T follicular helper cell (primary cell): ENCODE measurements at regions not wholly inside any gene's neighbourhood (a gene's known extent, or its start where the extent isn't known, plus 50 kb on each side); places are given as distances from the start of the nearest gene placed in this dataset.
"Not testable (repeated sequence)": the region's sequence is repeated elsewhere in the genome, so short reads cannot be mapped to it uniquely, and the experiment has no call there.

Experiments
- DNase-seq: peaks from one replicate; pipeline ENCODE4 v3.0.0-alpha.2; 2020; ENCODE audit warnings: low read depth

DNA sequence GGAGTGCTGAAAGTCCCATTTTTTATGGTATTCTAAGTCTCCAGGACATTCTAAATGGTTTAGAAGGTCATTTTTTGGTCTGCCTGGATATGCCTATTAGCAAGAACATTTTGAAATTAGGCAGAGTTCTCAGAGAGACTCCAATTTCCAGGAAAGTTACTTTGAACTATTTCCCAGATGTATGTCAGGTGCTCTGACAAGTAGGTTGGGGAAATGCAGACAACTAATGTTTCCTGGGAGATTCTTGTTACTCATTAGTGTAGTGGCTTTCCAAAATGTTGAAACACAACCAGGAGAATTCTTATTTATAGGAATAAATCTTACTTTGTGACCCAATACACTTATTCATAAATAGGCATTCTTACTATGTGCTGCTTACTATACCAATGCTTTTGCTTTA is 268.4 kb downstream of the ZNF37A start:
- DNase-seq: not testable (repeated sequence)

DNA sequence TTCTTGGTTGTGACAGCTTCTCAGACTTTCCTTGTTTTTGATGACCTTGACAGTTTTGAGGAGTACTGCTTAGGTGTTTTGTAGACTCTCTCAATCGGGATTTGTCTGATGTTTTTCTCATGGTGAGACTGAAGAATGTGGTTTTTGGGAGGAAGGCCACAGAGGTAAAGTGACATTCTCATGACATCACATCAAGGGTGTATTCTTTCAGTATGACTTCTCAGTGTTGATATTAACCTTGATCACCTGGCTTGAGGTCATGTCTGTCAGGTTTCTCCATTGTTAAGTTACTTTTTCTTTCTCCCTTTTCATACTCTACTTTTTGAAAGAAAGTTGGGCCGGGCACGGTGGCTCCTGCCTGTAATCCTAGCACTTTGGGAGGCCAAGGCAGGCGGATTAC is 269.9 kb downstream of the ZNF37A start:
- not testable (repeated sequence) for DNase-seq

DNA sequence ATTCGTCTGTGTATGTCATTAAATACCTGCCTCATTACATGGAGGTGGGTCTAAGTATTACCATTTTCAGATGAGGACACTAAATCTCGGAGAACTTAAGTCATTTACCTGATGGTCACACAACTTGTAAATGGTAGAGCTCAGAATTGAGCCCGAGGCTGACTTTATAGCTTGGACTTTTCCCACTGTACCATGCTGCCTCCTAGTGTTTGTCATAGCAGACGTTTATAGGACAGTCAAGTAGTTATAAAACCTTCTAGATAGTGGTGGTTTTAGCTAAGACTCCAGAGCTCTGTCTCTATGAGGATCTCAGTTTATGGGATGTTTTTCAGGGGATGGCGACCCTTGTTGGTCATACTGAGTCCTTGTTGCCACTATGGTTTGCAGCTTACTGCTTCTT is 271.8 kb downstream of the ZNF37A start:
- not testable (repeated sequence) for DNase-seq

DNA sequence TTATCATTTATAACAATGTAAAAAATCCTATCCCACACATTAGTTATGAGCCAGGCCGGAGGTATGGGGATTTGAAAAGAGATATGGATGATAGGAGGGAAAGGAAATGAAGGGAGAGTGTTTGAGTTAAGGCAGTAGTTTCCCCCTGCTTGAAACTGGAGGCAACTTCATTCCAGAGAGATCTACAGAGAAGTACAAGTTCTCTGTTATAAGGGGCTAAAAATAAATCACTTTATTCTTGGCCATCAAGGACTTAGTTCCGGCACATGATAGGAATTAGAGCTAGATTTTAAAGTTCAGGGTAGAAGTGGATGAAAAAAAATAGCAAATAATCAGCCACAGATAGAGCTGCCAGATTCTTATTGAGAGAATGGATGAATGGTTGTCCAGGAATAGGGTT is 289.7 kb downstream of the ZNF37A start:
- not testable (repeated sequence) for DNase-seq

DNA sequence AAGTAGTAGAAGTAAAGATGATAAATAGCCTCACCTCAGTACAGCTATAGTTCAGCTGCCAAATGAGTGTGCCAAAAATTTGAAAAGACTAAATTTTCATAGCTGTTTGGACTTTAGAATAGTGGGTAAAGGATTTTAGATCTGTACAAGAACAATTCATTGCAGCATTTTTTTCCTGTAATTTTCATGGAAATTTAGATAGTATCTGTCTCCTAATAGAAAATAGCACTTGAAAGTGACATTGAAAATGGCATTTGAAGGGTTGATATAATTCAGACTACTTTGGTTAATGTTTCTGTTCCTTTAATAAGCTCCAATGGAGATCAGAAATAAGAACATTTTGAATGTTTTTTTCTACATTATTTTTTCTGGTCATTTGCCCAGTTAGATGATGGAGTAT is 292.7 kb downstream of the ZNF37A start:
- DNase-seq: not testable (repeated sequence)

DNA sequence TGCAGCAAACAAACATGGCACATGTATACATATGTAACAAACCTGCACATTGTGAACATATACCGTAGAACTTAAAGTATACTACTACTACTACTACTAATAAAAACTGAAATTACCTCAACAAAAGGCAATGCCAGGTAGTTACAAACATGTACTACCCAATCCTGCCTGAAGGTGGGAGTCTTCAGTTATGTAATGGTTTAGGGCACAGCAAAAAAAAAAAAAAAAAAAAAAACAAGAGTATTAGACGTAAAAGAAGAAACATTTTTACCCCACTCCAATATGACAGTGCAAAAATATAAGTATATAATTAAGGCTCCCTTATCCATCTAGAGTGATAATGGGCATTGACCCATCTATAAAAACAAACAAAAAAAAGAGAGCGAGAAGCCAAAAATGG is 296.6 kb downstream of the ZNF37A start:
- DNase-seq: peak; percentile 21

DNA sequence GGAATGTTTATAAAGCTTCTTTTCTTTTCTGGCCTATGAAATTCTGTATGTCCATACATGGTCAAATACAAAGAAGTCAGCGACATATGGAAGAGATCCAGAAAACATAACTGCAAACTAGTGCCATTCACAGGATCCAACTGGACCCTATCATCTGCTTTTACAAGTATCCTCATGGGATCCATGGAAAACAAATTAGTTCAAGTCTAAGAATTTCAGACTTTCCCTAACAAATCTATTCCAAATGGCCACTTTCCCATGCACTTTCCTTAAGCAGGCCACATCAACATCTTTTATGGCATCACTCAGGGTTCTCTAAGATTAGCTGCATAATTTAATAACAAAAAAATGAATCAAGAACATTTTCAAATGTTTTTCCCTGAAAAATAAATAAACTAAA is 301.3 kb downstream of the ZNF37A start:
- not testable (repeated sequence) for DNase-seq

DNA sequence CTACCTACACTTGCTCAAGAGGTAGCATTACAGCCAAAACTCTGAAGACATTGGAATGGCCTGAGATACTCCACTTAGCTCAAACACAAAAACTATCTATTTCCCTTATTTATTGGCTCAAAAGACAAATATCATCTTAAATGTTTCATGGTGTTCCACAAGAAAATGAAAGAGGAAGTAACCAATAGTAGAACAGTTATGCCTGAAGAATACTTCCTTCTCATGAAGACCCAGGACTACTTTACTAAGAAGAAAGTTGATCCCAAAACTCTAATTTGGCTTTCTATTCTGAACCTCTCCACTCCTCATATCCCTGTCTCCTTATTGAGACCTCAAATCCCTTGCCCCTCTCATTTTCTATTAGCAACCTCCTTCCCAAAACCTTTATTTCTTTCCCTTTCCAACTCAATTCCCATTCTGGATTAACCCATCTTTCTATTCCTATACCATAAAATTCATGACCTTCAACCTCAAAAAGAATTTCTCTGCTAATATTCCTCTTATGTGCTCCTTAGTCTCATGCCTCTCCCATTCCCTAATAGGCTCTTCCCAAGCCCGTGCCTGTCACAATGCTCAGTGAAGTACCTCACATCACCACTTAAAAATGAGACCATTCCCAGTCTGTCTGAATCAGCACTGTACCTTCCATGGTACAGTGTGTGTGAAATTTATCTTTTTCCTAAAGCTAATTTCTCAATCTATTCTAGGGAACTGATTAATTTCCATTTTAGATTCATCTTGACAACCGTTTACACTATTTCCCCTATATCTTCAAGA is 302.2 kb downstream of the ZNF37A start:
- not testable (repeated sequence) for DNase-seq

DNA sequence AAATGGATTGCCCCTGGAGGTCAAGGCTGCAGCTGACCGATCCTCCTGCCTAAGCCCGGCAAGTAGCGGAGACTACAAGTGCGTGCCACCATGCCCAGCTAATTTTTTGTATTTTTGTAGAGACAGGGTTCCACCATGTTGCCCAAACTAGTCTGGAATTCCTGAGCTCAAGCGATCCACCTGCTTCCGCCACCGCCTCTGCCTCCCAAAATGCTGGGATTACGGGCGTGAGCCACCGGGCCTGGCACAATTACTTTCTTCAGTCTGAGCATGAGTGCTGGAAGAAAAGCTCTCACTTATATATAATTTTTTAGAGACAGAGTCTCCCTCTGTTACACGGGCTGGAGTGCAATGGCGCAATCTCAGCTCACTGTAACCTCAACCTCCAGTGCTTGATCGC is 307.4 kb downstream of the ZNF37A start:
- not testable (repeated sequence) for DNase-seq

DNA sequence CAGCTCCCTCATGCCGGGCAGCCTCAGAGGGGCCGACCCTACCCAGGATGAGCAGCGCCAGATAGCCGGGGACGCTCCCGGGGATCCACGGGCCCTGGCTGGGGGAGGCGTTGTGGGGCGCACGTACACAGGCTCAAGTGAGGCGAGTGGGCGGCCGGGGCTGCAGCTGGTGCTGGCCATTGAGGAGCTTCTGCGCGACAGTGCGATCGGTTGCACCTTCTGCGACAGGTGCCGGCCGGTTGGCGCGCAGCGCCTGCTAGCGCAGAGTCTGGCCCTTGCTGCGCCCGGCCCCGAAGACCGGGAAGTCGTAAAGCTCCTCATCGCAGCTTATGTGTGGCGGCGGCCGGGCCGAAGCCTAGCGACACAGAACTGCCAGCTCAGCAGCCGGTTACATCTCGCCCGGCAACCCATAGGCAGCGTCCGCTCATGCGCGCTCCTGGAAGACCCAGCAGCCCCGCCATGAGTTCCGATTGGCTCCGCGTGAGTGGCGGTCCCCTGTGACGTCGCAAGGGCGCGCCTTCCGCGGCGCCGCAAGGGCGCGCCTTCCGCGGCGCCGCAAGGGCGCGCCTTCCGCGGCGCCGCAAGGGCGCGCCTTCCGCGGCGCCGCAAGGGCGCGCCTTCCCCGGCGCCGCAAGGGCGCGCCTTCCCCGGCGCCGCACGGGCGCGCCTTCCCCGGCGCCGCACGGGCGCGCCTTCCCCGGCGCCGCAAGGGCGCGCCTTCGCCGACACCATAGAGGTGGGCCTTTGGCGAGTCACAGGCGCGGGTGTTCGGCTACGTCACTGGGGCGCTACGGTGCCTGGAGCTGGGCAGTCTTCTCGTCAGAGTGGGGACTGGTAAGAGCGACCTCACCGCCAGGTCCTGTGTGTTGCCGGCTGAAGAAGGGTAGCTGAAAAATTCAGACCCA is 308.6 kb downstream of the ZNF37A start:
- DNase-seq: peak; percentile 91

DNA sequence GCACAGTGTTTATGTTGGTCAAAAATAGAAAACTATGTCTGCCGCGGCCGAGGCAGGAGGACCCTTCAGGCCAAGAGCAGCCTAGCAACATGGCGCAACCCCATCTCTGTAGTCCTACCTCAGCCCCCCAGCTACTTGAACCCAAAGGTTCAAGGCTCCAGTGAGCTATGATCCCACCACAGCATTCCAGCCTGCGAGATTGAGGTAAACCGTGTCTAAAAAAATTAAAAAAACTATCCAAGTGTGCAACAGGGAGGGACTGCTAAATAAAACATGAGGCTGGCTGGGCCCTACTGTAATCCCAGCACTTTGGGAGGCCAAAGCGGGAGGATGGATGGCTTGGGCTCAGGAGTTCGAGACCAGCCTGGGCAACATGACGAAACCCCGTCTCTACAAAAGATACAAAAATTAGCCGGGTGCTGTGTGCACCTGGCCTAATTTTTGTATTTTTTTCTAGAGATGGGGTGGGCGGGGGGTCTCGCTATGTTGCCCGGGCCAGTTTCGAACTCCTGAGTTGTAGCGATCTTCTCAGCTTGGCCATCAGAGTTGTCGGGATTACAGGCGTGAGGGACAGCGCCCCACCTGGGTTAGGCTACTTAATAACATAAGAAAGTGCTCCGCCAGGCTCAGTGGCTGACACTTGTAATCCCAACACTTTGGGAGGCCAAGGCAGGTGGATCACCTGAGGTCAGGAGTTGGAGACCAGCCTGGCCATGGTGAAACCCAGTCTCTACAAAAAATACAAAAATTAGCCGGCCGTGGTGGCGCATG is 309.4 kb downstream of the ZNF37A start:
- DNase-seq: not testable (repeated sequence)

DNA sequence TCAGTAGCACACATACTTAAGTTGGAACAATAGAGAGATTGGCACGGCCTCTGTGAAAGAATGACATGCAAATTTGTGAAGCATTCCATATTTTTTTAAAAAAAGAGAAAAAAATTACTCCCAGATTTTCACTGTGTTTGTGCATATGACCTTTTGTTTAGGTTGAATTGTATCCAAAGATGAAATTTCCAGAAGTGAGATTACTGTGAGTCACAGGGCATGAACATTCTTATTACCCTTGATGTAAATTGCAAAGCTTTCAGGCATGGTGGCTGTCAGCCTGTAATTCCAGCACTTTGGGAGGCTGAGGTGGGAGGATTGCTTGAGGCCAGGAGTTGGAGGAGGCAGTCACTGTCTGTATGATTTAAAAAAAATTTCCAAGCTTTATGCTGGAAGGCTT is 329.5 kb downstream of the ZNF37A start:
- DNase-seq: not testable (repeated sequence)

DNA sequence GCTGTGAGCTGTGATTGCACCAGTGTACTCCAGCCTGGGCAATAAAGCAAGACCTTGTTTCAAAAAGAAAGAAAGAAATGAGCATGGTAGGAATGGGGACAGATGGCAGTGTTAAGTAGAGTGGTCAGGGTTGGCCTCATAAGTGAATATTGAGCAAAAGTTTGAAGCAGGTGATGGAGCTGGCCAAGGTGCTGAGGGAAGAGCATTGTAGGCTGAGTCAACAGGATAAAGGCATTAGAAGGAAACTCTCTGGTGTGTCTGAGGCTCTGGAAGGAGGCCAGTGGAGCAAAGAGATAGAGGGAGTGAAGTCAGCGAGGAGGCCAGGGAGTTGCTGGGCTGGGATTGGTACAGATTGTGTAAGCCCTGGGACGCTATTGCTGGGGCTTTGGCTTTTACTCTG is 336.1 kb downstream of the ZNF37A start:
- not testable (repeated sequence) for DNase-seq

DNA sequence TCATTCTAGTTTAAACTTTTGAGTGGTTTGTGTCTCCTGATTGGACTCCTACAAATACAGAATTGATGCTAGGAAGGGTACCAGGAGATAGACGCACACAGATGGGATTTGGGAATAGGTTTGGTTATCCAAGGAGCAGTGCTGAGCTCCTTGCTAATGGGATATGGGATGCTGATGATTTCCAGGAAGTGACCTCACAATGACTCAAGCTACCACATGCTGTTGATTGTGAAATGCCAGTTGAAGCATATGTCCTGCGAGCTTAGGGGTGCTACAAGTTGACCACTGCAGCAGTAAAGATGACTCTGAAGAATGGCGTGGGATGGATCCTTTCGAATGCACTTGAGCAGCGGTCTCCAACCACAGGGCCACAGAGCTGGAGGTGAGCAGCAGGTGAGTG is 343.2 kb downstream of the ZNF37A start:
- DNase-seq: not testable (repeated sequence)

DNA sequence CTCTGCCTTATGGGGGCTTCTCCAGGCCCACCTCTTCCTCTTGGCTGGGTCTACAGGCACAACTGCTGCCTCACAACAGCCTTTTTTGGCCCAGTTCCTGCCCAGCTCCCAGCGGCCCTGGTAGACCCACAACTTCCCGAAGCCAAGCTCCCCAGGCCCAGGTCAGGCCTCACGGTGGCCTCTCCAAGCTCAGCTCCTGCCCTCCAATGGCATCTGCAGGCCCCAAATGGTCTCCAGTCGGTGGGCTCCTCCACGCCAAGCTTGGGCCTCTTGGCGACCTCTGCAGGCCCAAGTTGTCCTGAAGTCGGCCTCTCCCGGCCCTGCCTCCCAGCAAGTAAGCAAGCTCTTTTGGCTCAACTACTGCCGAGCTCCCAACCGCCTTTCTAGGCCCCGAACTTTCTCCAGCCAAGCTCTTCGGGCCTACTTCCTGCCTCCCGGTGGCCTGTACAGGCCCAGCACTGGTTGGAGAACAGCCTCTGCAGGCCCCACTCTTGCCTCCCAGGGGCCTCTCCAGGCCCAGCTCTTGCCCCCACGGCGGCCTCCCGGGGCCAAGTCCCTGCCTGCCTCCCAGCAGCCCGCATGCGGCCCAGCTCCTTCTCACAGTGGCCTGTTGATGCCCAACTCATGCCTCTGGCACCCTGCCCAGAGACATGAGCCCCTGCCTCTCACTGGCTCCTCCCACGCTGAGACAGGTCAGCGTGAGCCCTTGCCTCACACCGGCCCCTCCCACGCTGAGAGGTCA is 354.6 kb downstream of the ZNF37A start:
- DNase-seq: not testable (repeated sequence)

DNA sequence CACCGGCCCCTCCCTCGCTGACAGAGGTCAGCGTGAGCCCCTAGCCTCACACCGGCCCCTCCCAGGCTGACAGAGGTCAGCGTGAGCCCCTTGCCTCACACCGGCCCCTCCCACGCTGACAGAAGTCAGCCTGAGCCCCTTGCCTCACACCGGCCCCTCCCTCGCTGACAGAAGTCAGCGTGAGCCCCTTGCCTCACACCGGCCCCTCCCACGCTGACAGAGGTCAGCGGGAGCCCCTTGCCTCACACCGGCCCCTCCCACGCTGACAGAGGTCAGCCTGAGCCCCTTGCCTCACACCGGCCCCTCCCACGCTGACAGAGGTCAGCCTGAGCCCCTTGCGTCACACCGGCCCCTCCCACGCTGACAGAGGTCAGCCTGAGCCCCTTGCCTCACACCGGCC is 355.5 kb downstream of the ZNF37A start:
- DNase-seq: not testable (repeated sequence)

DNA sequence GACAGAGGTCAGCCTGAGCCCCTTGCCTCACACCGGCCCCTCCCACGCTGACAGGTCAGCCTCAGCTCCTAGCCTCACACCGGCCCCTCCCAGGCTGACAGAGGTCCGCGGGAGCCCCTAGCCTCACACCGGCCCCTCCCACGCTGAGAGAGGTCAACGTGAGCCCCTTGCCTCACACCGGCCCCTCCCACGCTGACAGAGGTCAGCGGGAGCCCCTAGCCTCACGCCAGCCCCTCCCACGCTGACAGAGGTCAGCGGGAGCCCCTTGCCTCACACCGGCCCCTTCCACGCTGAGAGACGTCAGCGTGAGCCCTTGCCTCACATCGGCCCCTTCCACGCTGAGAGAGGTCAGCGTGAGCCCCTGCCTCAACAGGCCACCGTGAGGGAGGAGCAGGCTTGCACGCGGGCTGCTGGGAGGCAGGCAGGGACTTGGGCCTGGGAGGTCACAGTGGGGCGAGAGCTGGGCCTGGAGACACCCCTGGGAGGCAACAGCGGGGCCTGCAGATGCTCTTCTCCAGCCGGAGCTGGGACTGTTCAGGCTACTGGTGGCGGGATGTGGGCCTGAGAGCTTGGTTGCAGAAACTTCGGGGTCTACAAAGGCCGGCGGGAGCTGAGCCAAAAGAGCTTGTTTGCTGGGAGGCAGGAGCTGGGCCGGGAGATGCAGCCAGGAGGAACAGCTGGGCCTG is 356.4 kb downstream of the ZNF37A start:
- not testable (repeated sequence) for DNase-seq

DNA sequence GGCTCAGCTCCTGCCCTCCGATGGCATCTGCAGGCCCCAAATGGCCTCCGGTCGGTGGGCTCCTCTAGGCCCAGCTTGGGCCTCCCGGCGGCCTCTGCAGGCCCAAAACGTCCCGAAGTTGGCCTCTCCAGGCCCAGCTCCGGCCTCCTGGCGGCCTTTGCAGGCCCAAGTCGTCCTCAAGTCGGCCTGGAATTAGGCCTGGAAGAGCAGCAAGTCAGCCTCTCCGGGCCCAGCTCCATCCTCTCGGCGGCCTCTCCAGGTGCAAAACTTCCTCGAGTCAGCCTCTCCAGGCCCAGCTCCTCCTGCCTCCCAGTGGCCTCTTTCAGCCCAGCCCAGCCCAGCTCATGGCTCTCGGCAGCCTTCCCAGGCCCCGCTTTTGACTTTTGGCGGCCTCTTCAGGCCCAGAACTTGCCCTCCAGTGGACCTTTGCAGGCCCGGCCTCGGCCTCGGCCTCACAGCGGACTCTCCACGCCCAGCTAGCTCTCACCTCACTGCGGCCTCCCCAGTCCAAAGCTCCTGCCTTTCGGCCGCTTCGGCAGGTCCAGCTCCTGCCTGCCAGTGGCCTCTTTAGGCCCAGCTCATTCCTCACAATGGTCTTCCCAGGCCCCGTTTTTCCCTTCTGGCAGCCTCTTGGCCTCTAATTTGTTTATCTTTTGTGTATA is 357.3 kb downstream of the ZNF37A start:
- not testable (repeated sequence) for DNase-seq
